ENCODE measurements at regions not wholly inside any gene's neighbourhood (a gene's known extent, or its start where the extent isn't known, plus 50 kb on each side); places are given as distances from the start of the nearest gene placed in this dataset.

DNA sequence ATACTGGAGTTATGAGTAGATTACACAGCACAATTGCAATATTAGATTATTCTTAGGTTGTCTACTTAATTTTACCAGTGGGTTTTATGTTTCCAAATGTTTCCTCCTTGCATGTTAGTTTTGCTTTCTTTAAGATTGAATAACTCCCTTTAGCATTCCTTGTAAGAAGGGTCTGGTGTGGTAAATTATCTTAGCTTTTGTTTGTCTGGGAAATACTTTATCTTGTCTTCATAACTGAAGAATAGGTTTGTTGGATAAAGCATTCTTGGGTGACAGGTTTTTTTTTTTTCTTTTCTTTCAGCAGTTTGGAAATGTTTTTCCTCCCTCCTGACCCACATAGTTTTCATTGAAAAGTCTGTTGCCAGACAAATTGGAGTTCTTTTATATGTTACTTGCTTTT is 531.1 kb downstream of the ANXA1 start:
- no peak for DNase-seq

DNA sequence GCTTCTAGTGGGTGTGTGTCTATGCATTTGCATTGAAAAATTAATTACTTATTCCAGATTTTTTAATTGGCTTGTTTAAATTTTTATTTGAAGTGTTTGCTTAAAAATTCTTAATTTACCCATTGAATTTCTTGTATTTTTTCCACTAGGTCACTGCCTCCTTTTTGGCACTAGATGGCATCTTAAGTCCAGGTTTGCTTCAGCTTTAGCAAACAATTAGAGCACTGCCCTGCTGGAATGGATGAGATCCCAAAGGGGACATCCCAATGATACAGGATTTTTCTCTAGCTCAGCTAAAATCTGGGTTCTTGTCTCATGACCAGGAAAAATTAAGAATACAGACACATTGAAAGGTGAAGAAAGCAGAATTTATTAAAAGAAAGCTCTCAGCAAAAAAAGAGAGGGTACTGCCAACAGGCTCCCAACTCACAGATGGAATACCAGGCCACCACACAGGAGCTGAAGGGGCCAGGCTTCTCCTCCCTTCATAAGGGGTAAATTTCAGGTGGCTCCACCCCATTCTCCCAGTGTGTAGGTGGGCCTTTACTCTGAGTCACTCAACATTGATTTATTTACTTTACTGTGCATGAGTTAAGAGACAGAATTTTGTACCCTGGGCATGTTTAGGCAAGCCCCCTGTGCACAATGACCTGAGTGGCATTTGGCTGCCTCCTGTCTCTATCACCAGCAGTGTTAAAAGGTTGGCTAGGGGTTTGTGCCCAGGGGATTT is 532.4 kb downstream of the ANXA1 start:
- no peak for DNase-seq

DNA sequence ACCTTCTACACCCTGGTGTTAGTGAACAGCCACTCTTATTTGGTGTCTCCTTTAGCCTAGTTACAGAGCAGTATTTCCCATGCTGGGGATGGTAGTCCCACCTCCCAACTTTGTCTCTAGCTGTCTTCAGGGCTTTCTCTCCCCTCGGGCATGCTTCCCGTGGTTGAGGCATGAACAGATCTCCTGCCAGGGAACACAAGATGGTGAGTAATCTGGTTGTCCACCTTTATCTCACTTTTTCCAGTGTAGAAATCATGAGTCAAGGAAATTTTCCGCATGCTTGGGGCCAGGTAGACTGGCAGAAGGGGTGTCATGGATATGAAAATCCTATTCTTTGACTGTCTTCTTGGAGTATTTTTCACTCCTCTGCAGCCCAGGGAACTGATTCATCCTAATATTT is 532.9 kb downstream of the ANXA1 start:
- DNase-seq, result no peak

DNA sequence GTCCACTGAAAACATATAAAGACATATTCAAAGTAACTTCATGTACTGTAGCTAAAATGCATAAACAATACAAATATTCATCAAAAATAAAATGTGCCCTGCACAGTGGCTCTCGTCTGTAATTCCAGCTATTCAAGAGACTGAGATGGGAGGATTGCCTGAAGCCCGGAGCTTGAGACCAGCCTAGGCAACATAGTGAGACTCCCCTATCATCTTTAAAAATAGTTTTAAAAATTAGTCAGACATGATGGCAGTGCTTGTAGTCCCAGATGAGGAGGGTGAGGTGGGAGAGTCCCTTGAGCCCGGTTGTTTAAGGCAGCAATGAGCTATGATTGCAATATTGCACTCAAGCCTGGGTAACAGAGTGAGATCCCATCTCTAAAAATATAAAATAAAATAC is 534.1 kb downstream of the ANXA1 start:
- DNase-seq, result no peak

DNA sequence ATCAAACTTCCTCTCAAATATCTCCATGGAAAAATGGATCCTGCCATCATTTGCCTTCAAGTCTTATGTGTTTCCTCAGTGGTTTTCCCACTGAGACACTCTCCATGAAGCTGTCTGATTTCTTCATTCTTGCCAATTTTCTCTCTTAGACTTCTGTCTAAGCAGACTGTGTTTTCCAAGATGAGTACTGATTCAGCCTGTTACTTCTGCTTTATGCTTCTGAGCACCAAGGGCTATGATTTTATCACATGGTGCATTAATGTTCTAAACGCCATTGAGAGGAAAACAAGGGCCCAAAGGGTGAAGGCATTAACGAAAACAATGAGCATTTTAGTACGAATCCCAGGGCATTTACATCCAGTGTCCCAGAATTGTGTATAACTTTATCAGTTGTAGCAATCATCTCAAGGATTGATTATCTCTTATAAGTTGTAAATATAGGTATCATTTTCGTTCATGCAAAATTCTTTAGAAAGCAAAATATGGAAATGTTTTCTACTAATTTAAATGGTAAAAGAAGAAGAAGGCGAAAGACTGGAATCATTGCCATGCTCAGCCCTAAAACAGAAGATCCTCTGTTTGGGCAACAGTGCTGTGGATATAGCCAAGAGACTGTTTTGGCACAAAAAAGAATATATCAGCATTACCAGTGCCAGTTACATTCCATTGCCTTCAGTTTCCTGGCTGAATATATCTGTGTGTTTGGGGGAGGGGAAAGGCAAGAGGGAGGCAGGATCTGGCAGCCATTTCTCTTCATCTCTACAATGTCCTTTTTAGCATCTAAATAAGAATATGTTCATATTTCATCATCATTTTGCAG is 537.6 kb downstream of the ANXA1 start:
- no peak for DNase-seq

DNA sequence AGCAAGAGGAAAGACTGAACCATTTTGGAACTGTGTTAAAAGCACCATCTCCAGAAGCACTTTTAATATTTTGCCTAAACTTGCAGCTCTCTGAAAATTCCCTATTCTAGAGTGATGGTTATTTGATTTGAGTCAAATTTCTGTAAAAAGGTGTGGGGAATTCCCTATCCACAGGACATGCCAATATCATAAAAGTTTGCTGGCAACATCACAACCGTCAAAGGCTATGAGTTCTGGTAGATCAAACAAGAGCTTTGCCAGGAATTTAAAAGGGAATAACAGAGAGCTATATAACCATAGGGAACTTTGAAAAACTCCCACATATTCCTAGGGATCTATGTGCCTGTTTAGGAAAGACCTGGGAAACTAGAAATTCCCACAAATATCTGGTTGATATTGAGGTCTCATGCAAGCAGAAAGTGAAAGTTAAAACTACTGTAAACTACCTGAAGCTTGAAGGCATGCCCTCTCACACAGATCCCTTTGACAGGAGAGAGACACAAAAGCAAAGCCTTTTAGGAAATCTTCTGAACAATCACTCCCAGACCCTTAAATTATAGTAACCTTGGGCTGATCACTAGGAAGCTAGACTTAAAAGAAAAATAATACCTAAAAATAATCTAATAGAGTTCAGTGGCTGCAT is 549.9 kb downstream of the ANXA1 start:
- DNase-seq, result no peak

DNA sequence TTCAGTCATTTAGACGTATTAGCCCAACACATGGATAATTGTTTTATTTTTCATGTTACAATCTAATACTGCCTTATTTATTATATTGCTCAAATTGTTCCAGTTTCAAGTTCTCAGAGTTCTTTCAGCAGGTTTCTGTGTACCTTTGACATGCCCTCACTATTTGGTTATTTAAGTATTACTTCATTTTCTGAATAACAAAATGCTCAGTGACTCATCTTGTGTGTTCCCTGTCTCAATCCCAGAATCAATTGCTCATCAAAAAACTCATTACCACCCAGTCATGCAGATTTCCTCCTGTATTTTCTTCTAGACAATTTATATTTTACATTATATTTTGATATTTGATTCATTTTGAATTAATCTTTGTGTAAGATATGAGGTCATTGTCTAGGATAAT is 562.6 kb downstream of the ANXA1 start:
- no peak for DNase-seq

DNA sequence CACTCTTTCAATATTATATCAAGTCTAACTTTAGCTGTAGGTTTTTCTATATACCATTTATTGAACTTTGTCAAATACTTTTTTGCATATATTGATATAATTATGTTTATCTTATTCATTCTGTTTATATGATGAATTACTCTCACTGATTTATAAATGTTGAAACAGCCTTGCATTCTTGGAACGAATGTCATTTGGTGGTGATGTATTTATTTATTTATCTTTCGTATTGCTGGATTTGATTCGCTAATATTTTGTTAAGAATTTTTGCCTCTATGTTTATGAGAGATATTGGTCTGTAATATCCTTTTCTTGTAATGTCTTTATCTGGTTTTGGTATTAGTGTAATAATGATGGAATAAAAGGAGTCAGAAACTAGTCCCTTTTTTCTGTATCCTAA is 563.9 kb downstream of the ANXA1 start:
- no peak for DNase-seq

DNA sequence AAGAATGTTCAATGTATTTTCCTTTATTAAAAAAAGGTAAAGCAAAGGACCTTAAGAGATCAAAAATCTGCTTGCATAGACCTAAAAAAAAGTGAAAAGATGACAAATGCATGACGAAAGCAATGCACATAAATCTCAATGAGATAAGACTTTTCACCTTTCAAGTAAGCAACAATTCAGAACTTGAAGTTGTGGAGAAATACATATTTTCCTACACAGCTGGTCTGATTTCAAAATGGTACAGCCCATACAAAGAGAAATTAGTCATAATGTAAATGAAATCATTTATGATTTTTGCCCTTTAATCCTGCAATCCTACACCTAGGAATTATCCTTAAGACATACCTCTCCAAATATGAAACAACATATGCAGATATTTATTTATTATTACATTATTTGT is 568.0 kb downstream of the ANXA1 start:
- DNase-seq, result no peak

DNA sequence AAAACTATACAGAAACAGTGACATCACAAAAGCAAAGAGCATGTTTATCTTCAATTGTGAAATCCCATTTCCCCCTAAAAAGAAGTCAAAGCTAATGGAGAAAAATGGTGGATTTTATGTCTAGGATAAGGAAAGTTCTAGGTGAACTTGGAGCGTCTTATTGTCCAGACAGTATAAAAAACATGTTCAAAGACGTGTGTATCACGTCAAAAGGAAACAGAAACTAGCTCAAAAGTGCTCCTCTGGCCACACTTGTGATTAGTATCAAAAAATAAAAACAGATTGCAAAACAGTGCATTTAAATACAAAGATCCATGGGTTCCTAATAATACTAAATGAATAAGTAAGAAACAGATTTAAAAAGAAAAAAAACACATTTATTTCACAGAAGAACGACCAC is 568.9 kb downstream of the ANXA1 start:
- no peak for DNase-seq

DNA sequence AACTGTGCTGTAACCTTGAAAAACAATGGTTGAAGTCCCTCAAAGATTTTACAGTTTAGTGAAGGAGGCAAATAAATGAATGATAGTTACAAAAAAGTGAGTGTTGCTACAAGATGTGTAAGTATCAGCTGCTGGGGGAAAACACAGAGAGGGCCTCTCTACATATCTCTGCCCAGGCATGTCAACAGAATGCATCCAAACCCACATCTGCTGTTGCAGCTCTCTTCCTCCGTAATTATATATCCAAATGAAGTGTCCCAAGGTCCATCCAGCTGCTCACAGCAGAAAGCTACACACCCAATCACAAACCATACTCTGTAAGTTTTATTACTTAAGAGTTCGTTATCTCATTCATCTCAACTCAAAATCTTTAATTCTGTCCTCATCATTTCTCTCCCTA is 584.6 kb downstream of the ANXA1 start:
- no peak for DNase-seq

DNA sequence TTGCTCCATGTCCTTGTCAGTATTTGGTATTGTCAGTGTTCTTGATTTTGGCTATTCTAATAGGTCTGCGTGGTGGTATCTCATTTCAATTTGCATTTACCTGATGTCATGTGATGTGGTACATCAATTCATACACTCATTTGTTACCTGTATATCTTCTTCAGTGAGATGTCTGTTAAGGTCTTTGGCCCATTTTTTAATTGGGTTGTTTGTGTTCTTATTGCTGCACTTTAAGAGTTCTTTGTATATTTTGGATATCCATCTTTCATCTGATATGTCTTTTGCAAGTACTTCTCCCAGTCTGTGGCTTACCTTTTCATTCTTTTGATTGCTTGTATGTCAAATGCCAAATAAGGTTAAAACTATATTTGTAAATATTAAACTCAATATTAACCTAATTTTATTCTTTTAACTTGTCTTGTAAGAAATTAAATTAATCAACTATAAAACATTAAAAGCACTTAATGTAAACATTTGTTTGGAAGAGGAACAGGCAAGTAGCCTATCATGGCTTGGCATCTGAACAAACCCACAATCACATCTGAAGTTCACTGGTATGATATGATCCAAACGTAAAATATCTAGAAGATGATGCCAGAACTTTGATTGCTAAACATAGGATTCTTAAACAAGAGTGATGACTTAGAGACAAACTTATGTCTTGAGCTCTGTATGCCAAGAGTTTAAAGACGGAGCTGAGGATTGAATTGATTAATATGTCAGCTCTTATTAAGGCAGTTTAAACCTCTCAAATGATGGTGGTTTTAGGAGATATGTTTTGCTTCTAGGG is 587.3 kb downstream of the ANXA1 start:
- DNase-seq, result no peak

DNA sequence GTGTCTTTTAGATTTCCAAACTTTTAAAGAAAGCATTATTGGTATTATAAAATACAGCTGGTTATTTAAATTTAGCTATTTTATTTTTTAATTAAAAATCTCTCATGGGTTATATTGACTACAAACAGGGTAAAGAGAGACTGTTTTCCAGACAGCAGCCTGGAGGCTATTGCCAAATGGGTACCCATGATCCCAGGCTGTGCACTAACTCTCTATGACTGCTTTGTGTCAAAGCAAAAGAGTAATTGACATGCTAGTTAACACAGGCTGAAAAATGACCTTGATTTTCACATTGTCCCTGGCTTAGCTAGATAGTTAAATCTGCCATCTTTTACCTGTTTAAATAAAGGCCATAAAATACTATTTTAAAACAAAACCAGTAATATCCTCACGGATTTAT is 589.7 kb downstream of the ANXA1 start:
- no peak for DNase-seq

DNA sequence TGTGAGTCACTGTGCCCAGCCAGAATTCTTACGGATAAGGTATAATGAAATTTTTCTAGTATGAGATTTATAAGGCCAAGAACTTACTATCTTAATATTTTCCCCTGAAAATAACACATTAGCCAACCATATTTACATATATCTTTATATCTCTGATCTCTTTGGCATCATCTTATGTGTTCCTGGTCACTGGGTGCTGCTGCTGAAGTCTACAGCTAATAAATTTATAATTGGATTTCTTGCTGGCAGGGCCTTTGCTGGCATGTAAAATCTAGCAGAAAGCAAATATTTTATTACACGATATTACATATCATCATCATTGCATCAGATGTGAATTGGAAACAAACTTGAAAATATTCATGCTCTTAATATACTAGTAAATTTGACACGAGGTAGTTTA is 590.7 kb downstream of the ANXA1 start:
- no peak for DNase-seq

DNA sequence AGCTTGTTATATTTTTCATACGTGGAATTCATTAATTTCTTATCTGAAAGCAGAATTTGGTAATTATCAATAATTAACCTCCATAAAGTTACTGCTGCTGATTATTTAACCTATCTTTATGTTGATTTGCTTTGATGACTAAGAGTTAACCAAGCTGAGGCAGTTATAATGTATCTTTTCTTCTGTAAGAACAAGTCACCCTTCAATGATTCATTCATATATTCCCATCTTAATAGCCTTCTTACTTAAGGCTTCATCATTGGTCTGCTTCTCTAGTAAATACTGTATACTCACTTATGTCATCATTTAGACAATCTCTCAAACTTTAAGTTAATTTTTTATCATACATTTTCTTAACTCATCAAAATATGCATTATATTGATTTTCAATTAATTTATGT is 592.2 kb downstream of the ANXA1 start:
- DNase-seq, result no peak

DNA sequence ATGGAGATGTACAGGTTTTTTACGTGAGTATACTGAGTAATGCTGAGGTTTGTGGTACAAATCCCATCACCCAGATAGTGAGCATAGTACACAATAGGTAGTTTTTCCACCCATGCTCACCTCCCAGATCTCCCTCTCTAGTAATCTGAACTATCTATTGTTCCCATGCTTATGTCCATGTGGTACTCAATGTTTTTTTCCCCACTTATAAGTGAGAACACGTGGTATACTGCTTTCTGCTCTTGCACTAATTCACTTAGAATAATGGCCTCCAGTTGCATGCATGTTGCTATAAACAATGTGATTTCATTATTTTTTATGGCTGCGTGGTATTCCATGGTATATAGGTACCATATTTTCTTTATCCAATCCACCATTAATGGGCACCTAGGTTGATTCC is 593.9 kb downstream of the ANXA1 start:
- DNase-seq, result no peak

DNA sequence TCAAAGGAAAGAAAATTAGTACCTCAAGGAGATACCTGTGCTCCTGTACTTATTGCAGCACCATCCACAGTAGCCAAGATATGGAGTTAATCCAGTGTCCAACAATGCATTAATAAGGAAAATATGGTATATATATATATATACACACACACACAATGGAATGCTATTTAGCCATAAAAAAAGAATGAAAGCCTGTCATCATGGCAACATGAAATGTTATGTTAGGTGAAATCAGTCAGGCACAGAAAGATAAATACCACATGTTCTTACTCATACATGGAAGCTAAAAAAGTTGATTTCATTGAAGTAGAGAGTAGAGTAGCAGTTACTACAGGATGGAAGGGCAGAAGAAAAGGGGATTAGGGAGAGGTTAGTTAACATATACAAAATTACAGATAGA is 601.5 kb downstream of the ANXA1 start:
- DNase-seq, result no peak

DNA sequence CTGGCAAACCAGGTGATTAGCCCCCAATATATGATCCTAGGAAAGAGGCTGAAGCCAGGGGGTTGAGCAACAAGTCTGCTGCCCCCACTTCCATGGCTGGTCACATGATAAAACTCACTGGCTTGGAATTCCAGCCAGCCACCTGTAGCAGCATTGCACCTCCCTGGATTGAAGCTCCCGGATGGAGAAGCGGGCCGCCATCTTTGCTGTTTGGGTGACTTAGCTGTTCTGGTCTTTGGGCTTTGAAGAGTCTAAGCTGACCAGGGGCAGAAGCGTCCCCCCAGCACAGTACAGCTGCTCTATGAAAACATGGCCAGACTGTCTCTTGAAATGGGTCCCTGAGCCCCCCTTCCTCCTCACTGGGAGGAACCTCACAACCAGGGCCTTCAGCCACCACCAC is 610.2 kb downstream of the ANXA1 start:
- DNase-seq, result no peak

DNA sequence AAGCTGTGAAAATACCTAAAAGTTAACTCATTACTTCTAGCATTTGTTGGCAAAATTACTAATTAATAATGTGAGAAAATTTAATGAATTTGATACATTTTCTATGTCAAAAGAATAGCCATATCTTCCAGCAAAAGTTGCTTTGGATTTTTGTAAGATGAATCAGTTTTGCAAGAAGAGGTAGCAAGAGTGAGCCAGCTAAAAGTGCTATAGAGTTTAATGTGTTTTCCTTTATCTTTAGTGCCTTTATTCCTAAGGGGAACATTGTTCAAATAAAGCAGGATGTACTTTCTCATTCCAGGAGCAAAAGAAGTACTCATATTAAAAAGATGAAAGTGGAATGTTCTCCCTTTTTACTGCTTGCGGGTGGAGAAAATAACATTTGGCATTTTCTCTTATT is 622.2 kb downstream of the ANXA1 start:
- DNase-seq, result no peak

DNA sequence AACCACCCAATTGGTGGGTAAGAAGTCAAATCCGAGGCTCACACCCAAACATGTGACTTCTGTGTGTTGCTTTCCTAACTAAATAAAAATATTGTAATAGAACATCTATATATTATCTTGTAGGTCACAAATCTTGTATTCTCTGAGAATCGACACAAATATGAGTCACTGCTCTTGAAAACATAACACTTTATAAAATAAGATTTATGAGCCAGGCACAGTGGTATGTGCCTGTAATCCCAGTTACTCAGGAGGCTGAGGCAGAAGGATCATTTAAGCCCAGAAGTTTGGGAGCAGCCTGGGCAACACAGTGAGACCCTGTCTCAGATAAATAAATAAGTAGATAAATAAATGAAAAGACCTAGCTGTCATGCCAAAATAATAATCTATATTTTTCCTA is 624.1 kb downstream of the ANXA1 start:
- DNase-seq, result no peak

DNA sequence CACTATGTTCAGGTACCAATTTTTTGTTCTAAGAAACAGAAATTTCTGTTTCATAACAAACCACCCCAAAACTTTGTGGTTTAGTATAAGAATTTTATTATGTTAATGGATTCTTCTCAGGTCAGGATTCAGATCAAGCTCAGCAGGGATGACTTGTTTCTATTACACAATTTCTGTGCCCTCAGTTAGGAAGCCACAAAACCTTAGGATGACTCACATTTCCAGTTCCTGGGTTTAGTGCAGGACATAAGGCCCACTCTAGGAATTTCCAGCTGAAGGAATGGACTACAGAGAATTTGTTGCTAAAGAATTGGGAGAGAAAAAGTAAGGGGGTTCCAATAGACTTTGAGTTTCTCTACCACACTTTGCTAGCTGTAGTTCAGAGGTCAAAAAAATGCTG is 629.3 kb downstream of the ANXA1 start:
- DNase-seq, result no peak

DNA sequence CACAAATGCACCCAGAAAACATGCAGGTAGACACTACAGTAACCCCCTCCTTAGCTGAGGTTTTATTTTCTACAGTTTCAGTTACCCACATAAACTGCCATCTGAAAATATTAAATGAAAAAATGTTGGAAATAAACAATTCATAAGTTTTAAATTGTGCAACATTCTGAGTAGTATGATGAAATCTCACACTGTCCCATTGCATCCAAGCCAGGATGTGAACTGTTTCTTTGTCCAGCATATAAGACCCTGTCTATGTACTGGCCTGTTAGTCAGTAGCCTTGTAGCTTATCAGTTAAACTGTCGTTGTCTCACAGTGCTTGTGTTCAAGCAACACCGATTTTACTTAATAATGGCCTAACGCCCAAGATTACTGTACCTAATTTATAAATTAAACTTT is 630.5 kb downstream of the ANXA1 start:
- DNase-seq, result no peak

DNA sequence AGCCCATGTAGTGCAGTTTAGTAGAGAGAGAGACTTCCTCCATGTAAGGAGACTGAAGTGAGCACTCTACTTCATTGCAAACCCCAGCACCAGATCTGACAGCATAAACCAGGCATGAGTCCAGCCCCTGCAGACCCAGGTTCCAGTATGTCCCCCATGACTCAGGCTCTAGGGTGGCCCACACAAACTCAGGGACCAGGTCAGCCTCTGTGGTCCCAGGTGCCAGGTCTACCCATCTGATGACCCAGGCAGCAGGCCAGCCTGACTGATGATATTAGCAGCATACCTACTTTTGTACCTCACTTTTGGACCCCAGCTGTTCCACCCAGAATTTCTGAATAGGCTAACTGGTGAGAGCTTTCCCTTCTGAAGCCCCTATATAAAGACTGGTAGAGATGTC is 647.8 kb downstream of the ANXA1 start:
- DNase-seq, result no peak
